ENCODE measurements at regions not wholly inside any gene's neighbourhood (a gene's known extent, or its start where the extent isn't known, plus 50 kb on each side); places are given as distances from the start of the nearest gene placed in this dataset.

- Mint-ChIP-seq H3K27me3 (ENCODE audit: unreplicated experiment) (no peaks in the 10 kb centered on the region), H3K4me3 (ENCODE audit: unreplicated experiment) (no peak overlapping the region), H3K9me3 (ENCODE audit: unreplicated experiment) (no peaks in the 10 kb centered on the region), H3K4me1 (ENCODE audit: unreplicated experiment) (no peaks in the 10 kb centered on the region), H3K27ac (ENCODE audit: unreplicated experiment) (no peak overlapping the region), H3K36me3 (ENCODE audit: low read depth, unreplicated experiment) (no peaks in the 10 kb centered on the region)
- DNase-seq (ENCODE audit: low spot score): no peak
- no peak for TF ChIP-seq CTCF (IDR thresholded peaks at IDR 0.05; ENCODE audit: unreplicated experiment)
Measured at GRCh38 chrX:124975456-124975855, 344.2 kb upstream of the TEX13C start.

- no peaks in the 10 kb centered on the region for H3K4me1 Mint-ChIP-seq (ENCODE audit: unreplicated experiment)
- no peak overlapping the region for H3K27ac Mint-ChIP-seq (ENCODE audit: unreplicated experiment)
- no peak for TF ChIP-seq CTCF (IDR thresholded peaks at IDR 0.05; ENCODE audit: unreplicated experiment)
- H3K4me3 Mint-ChIP-seq (ENCODE audit: unreplicated experiment): no peak overlapping the region
- no peaks in the 10 kb centered on the region for H3K36me3 Mint-ChIP-seq (ENCODE audit: low read depth, unreplicated experiment)
- no peak for DNase-seq (ENCODE audit: low spot score)
- no peaks in the 10 kb centered on the region for H3K9me3 Mint-ChIP-seq (ENCODE audit: unreplicated experiment)
- no peaks in the 10 kb centered on the region for H3K27me3 Mint-ChIP-seq (ENCODE audit: unreplicated experiment)
Measured at GRCh38 chrX:124981420-124981819, 338.3 kb upstream of the TEX13C start.

GRCh38 chrX:124984140-124984813 lies 335.4 kb upstream of the TEX13C start:
- DNase-seq (ENCODE audit: low spot score): no peak
- Mint-ChIP-seq H3K4me3 (ENCODE audit: unreplicated experiment) (no peak overlapping the region), H3K27me3 (ENCODE audit: unreplicated experiment) (no peaks in the 10 kb centered on the region), H3K4me1 (ENCODE audit: unreplicated experiment) (no peaks in the 10 kb centered on the region), H3K9me3 (ENCODE audit: unreplicated experiment) (no peaks in the 10 kb centered on the region), H3K27ac (ENCODE audit: unreplicated experiment) (no peak overlapping the region), H3K36me3 (ENCODE audit: low read depth, unreplicated experiment) (no peaks in the 10 kb centered on the region)
- TF ChIP-seq CTCF (IDR thresholded peaks at IDR 0.05; ENCODE audit: unreplicated experiment): no peak

- H3K36me3 Mint-ChIP-seq (ENCODE audit: low read depth, unreplicated experiment): no peaks in the 10 kb centered on the region
Measured at GRCh38 chrX:124986284-124986683, 333.4 kb upstream of the TEX13C start.

More at GRCh38 chrX:124986284-124986683, 333.4 kb upstream of the TEX13C start:
- Mint-ChIP-seq H3K4me1 (ENCODE audit: unreplicated experiment) (no peaks in the 10 kb centered on the region), H3K27ac (ENCODE audit: unreplicated experiment) (no peak overlapping the region), H3K27me3 (ENCODE audit: unreplicated experiment) (no peaks in the 10 kb centered on the region), H3K4me3 (ENCODE audit: unreplicated experiment) (no peak overlapping the region), H3K9me3 (ENCODE audit: unreplicated experiment) (no peaks in the 10 kb centered on the region)
- DNase-seq (ENCODE audit: low spot score): no peak
- no peak for TF ChIP-seq CTCF (IDR thresholded peaks at IDR 0.05; ENCODE audit: unreplicated experiment)
